Ascending aorta (tissue), 2 donors: ENCODE measurements at regions not wholly inside any gene's neighbourhood (a gene's known extent, or its start where the extent isn't known, plus 50 kb on each side); places are given as distances from the start of the nearest gene placed in this dataset.

Source experiments
- DNase-seq, 2 donors: peaks; one replicate each; pipeline ENCODE4 v3.0.0-alpha.2; 2019; ENCODE audit warnings: low spot score in 2 of 2
- H3K27ac ChIP-seq, 2 donors: fragments of 200-600 bp; sonication (generic); one replicate each; pipeline ENCODE4 v1.5.1; 2016 to 2017; ENCODE audit warnings: mild to moderate bottlenecking in 1 of 2
- H3K27me3 ChIP-seq: fragments of 200-600 bp; sonication (generic); one replicate; pipeline ENCODE4 v1.5.1; 2017
- H3K36me3 ChIP-seq, 2 donors: fragments of 200-600 bp; sonication (generic); one replicate each; pipeline ENCODE4 v1.5.1; 2016
- H3K4me1 ChIP-seq, 2 donors: fragments of 200-600 bp; sonication (generic); one replicate each; pipeline ENCODE4 v1.5.1; 2016 to 2017; ENCODE audit warnings: mild to moderate bottlenecking in 1 of 2
- H3K4me3 ChIP-seq, 2 donors: fragments of 200-600 bp; sonication (generic); one replicate each; pipeline ENCODE4 v1.5.1; 2016 to 2017; ENCODE audit warnings: mild to moderate bottlenecking in 1 of 2
- H3K9me3 ChIP-seq, 2 donors: fragments of 200-600 bp; sonication (generic); one replicate each; pipeline ENCODE4 v1.5.1; 2016
- CTCF ChIP-seq, 3 experiments: fragments of 200-600 bp in 2 of 3; fragments of 450-650 bp in 1 of 3; sonication (generic) in 2 of 3; IDR thresholded peaks; one replicate each; pipeline ENCODE4 v1.5.1; 2016 to 2019; ENCODE audit warnings: antibody characterized with exemption in 3 of 3, mild to moderate bottlenecking in 1 of 3, moderate library complexity in 1 of 3
- intact Hi-C: fragments of 100-400 bp; cut with DNase I; formaldehyde crosslinking; loops from one replicate; pipeline ENCODE4 v1.15.1; 2023

DNA sequence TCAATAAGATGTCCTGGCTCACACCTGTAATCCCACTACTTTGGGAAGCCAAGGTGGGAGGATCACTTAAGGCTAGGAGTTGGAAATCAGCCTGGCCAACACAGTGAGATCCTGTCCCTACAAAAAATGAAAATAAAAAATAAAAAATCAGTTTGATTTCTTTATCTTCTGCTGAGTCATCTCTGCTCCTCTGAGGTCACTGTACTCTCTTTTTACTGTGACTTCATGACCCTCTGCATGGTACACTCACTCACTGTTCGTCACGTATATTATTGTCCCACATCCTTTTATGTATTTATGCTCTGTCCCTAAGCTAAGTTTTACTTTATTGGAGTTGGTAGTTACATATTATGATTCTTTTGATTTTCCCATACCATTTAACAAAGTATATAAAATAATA lies 333.3 kb downstream of the PCDH7 start:
- intact Hi-C loops: no loop called here
- H3K36me3 ChIP-seq: no peaks in the 10 kb centered on the region
- H3K4me3 ChIP-seq: no peak overlapping the region
- no peak for DNase-seq
- H3K4me1 ChIP-seq: peaks cover 3 to 5% of the 10 kb centered on the region in 2 donors
- TF ChIP-seq CTCF (IDR thresholded peaks at IDR 0.05): no peak
- peak overlapping the region in 1 of 2 donors; percentile 25 for H3K27ac ChIP-seq
- no peaks in the 10 kb centered on the region for H3K27me3 ChIP-seq
- H3K9me3 ChIP-seq: no peaks in the 10 kb centered on the region

DNA sequence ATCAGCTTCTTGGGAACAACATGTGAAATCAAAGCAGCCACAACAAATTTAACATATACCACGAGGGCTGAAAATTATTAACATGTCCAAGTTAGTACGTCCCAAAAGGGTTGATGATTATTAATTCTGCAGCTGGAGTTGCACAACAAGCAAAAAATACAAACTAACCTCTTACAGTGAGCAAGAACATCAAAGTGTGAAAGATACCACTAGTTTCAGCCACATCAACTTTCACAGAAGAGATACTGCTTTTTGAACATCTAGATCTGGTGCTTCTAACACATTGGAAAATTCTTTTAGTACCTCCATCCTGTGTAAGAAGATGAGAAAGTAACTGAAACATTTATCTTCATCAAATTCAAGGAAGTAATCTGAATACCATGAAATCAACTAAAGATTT lies 334.1 kb downstream of the PCDH7 start:
- Histone ChIP-seq H3K27ac (peak overlapping the region in 1 of 2 donors; percentile 20), H3K4me1 (peaks cover 3% of the 10 kb centered on the region in 2 donors), H3K36me3 (no peaks in the 10 kb centered on the region), H3K4me3 (no peak overlapping the region), H3K9me3 (no peaks in the 10 kb centered on the region), H3K27me3 (no peaks in the 10 kb centered on the region)
- intact Hi-C loops: no loop called here
- DNase-seq: no peak
- no peak for TF ChIP-seq CTCF (IDR thresholded peaks at IDR 0.05)

DNA sequence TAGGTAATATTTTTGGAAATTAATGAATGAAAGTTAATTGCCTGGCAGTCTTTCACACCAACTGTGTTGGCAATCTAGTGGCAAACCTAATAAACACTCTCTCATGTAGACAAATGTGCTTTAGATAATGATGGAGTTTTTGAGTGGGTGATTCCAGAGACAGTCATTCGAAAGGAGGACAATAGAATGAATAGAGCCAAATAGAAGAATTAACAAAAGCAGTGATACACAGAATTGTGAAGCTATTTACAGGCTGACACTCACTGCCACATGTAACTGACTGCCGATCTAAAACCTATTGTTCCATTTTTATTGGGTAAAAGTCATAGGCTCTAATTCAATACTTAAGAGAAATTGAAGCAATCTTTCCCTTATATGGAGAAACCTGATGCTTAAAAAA lies 338.5 kb downstream of the PCDH7 start:
- H3K4me3 ChIP-seq: no peak overlapping the region
- DNase-seq: no peak
- no peaks in the 10 kb centered on the region for H3K36me3 ChIP-seq
- no peaks in the 10 kb centered on the region for H3K4me1 ChIP-seq
- no peak overlapping the region for H3K27ac ChIP-seq
- intact Hi-C loops: loop anchor here (5.0 kb wide), 1 partner anchor 44 kb away; no protein-coding TSS in a partner anchor
- H3K9me3 ChIP-seq: no peaks in the 10 kb centered on the region
- no peaks in the 10 kb centered on the region for H3K27me3 ChIP-seq
- TF ChIP-seq CTCF (IDR thresholded peaks at IDR 0.05): no peak

- intact Hi-C loops: loop anchor here (5.0 kb wide), 1 partner anchor 42 kb away; no protein-coding TSS in a partner anchor
- Histone ChIP-seq H3K4me1 (peaks cover 0 to 4% of the 10 kb centered on the region in 2 donors), H3K9me3 (no peaks in the 10 kb centered on the region), H3K36me3 (no peaks in the 10 kb centered on the region), H3K27me3 (no peaks in the 10 kb centered on the region), H3K27ac (no peak overlapping the region), H3K4me3 (no peak overlapping the region)
- DNase-seq: no peak
- TF ChIP-seq CTCF (IDR thresholded peaks at IDR 0.05): no peak
Measured at GRCh38 chr4:31059753-31060522, 339.8 kb downstream of the PCDH7 start.

DNA sequence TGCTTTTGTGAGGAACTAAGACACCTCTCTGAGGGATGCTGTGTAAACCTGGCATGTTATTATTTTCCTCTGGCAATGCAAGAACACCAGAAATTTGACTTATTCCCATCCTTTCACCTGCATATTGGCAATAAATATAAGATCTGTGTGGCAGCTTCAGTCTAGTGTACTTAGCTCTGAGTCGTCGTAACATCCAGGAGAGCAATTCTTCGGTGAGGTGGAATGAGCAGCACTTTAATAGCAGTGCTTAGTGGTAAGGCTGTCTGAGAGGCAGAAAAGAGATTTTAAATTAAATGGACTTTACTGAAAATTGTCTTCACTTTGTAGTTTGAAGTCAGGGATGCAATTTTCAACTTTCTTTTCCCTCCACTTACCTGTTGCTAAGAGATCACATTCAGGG lies 344.9 kb downstream of the PCDH7 start:
- H3K36me3 ChIP-seq: no peaks in the 10 kb centered on the region
- no peak for DNase-seq

More for the DNA sequence above, 344.9 kb downstream of the PCDH7 start:
- Histone ChIP-seq H3K27ac (no peak overlapping the region), H3K27me3 (no peaks in the 10 kb centered on the region), H3K4me1 (peaks cover 0 to 10% of the 10 kb centered on the region in 2 donors), H3K9me3 (no peaks in the 10 kb centered on the region), H3K4me3 (no peak overlapping the region)
- TF ChIP-seq CTCF (IDR thresholded peaks at IDR 0.05): no peak
- intact Hi-C loops: no loop called here
